NCI-H1436 treated with DMSO at 0.1 percent for 48 hours (cell line): ENCODE measurements at regions not wholly inside any gene's neighbourhood (a gene's known extent, or its start where the extent isn't known, plus 50 kb on each side); places are given as distances from the start of the nearest gene placed in this dataset.

Experiments
- DNase-seq: peaks from one replicate; lab custom pipeline; 2025; lab: John Stamatoyannopoulos, UW

GRCh38 chr13:105048677-105049076, 1486.8 kb downstream of the EFNB2 start:
- DNase-seq = no peak

- no peak for DNase-seq
These were observed 1487.7 kb downstream of the EFNB2 start for GRCh38 chr13:105047676-105048295.

GRCh38 chr13:105037110-105037509, 1498.4 kb downstream of the EFNB2 start:
- no peak for DNase-seq

- no peak for DNase-seq
These were observed 1500.4 kb downstream of the EFNB2 start for GRCh38 chr13:105035092-105035491.

- DNase-seq = no peak
These were observed 1501.5 kb downstream of the EFNB2 start for GRCh38 chr13:105033999-105034398.

- DNase-seq = no peak
These were observed 1504.2 kb downstream of the EFNB2 start for GRCh38 chr13:105031306-105031705.

- DNase-seq = no peak
These were observed 1504.6 kb downstream of the EFNB2 start for GRCh38 chr13:105030851-105031250.

- no peak for DNase-seq
These were observed 1516.4 kb downstream of the EFNB2 start for GRCh38 chr13:105019073-105019472.

- no peak for DNase-seq
These were observed 1519.2 kb downstream of the EFNB2 start for GRCh38 chr13:105016266-105016665.

- no peak for DNase-seq
These were observed 1526.9 kb downstream of the EFNB2 start for GRCh38 chr13:105008604-105009003.

- no peak for DNase-seq
These were observed 1528.2 kb downstream of the EFNB2 start for GRCh38 chr13:105007166-105007808.

GRCh38 chr13:104996022-104996421, 1539.4 kb downstream of the EFNB2 start:
- no peak for DNase-seq

- DNase-seq = no peak
These were observed 1541.8 kb downstream of the EFNB2 start for GRCh38 chr13:104993708-104994107.

- DNase-seq = no peak
These were observed 1547.8 kb downstream of the EFNB2 start for GRCh38 chr13:104987621-104988020.

GRCh38 chr13:104984296-104984818, 1551.1 kb downstream of the EFNB2 start:
- no peak for DNase-seq

GRCh38 chr13:104983601-104984000, 1551.9 kb downstream of the EFNB2 start:
- no peak for DNase-seq

- no peak for DNase-seq
These were observed 1554.9 kb downstream of the EFNB2 start for GRCh38 chr13:104980586-104980985.

GRCh38 chr13:104979281-104980030, 1556.0 kb downstream of the EFNB2 start:
- no peak for DNase-seq

GRCh38 chr13:104976986-104977385, 1558.5 kb downstream of the EFNB2 start:
- no peak for DNase-seq

- DNase-seq = no peak
These were observed 1560.2 kb downstream of the EFNB2 start for GRCh38 chr13:104975272-104975671.

GRCh38 chr13:104968876-104969275, 1566.6 kb downstream of the EFNB2 start:
- DNase-seq = no peak

GRCh38 chr13:104967836-104968630, 1567.4 kb downstream of the EFNB2 start:
- no peak for DNase-seq
